ENCODE measurements at regions not wholly inside any gene's neighbourhood (a gene's known extent, or its start where the extent isn't known, plus 50 kb on each side); places are given as distances from the start of the nearest gene placed in this dataset.
"Not testable (repeated sequence)": the region's sequence is repeated elsewhere in the genome, so short reads cannot be mapped to it uniquely, and the experiment has no call there.

GRCh38 chr14:56452940-56453339, 126.7 kb upstream of the TMEM260 start:
- no peak for DNase-seq
- ChIA-PET CTCF (interaction anchor here (1.4 kb wide), 1 partner anchor 21 kb away, joined by 3 read pairs; no protein-coding TSS in a partner anchor), POLR2A (no interaction called here)
- Mint-ChIP-seq H3K9me3 (no peaks in the 10 kb centered on the region), H3K27me3 (peaks cover 17% of the 10 kb centered on the region), H3K4me3 (no peak overlapping the region), H3K36me3 (ENCODE audit: low read depth) (no peaks in the 10 kb centered on the region), H3K27ac (no peak overlapping the region), H3K4me1 (no peaks in the 10 kb centered on the region)

GRCh38 chr14:56454680-56455079, 124.9 kb upstream of the TMEM260 start:
- DNase-seq; POLR2A ChIA-PET; H3K36me3 Mint-ChIP-seq (ENCODE audit: low read depth); H3K4me3 Mint-ChIP-seq; H3K4me1 Mint-ChIP-seq; H3K9me3 Mint-ChIP-seq; H3K27ac Mint-ChIP-seq; CTCF ChIA-PET: not testable (repeated sequence)
- peaks cover 19% of the 10 kb centered on the region for H3K27me3 Mint-ChIP-seq

- no peak for DNase-seq
- Mint-ChIP-seq H3K4me1 (no peaks in the 10 kb centered on the region), H3K9me3 (no peaks in the 10 kb centered on the region), H3K27me3 (peaks cover 22% of the 10 kb centered on the region), H3K36me3 (ENCODE audit: low read depth) (no peaks in the 10 kb centered on the region), H3K27ac (no peak overlapping the region), H3K4me3 (no peak overlapping the region)
- ChIA-PET CTCF (no interaction called here), POLR2A (no interaction called here)
Observed at GRCh38 chr14:56460469-56460868, 119.1 kb upstream of the TMEM260 start.

GRCh38 chr14:56461276-56462275, 118.0 kb upstream of the TMEM260 start:
- H3K9me3 Mint-ChIP-seq = no peaks in the 10 kb centered on the region
- POLR2A ChIA-PET = interaction anchor here (0.6 kb wide), 1 partner anchor 78 kb away, joined by 3 read pairs; no protein-coding TSS in a partner anchor
- H3K36me3 Mint-ChIP-seq (ENCODE audit: low read depth) = no peaks in the 10 kb centered on the region
- CTCF ChIA-PET = no interaction called here
- H3K4me3 Mint-ChIP-seq = no peak overlapping the region
- H3K27ac Mint-ChIP-seq = no peak overlapping the region
- DNase-seq = no peak
- peaks cover 19% of the 10 kb centered on the region for H3K27me3 Mint-ChIP-seq
- H3K4me1 Mint-ChIP-seq = no peaks in the 10 kb centered on the region

- ChIA-PET CTCF (interaction anchor here (0.7 to 1.1 kb wide), 2 partner anchors 11 to 13 kb away, joined by 3 read pairs; no protein-coding TSS in a partner anchor), POLR2A (no interaction called here)
- H3K4me1 Mint-ChIP-seq = no peaks in the 10 kb centered on the region
- no peak overlapping the region for H3K27ac Mint-ChIP-seq
- H3K9me3 Mint-ChIP-seq = no peaks in the 10 kb centered on the region
- H3K4me3 Mint-ChIP-seq = no peak overlapping the region
- no peak for DNase-seq
- peaks cover 25% of the 10 kb centered on the region for H3K27me3 Mint-ChIP-seq
- H3K36me3 Mint-ChIP-seq (ENCODE audit: low read depth) = no peaks in the 10 kb centered on the region
Observed at GRCh38 chr14:56463271-56463890, 116.2 kb upstream of the TMEM260 start.

- H3K27me3 Mint-ChIP-seq = peaks cover 24% of the 10 kb centered on the region
- ChIA-PET POLR2A (no interaction called here), CTCF (no interaction called here)
- H3K9me3 Mint-ChIP-seq = no peaks in the 10 kb centered on the region
- H3K27ac Mint-ChIP-seq = no peak overlapping the region
- no peak overlapping the region for H3K4me3 Mint-ChIP-seq
- DNase-seq = no peak
- H3K4me1 Mint-ChIP-seq = no peaks in the 10 kb centered on the region
- H3K36me3 Mint-ChIP-seq (ENCODE audit: low read depth) = no peaks in the 10 kb centered on the region
Observed at GRCh38 chr14:56471056-56471455, 108.5 kb upstream of the TMEM260 start.

- peak; percentile 10 for DNase-seq
- H3K9me3 Mint-ChIP-seq = no peaks in the 10 kb centered on the region
- H3K27ac Mint-ChIP-seq = no peak overlapping the region
- peaks cover 16% of the 10 kb centered on the region for H3K27me3 Mint-ChIP-seq
- POLR2A ChIA-PET = no interaction called here
- no peaks in the 10 kb centered on the region for H3K36me3 Mint-ChIP-seq (ENCODE audit: low read depth)
- CTCF ChIA-PET = interaction anchor here (0.6 to 1.8 kb wide), 9 partner anchors 9 to 1028 kb away, joined by 3 to 5 read pairs (median 3); no protein-coding TSS in a partner anchor
- H3K4me3 Mint-ChIP-seq = no peak overlapping the region
- no peaks in the 10 kb centered on the region for H3K4me1 Mint-ChIP-seq
Observed at GRCh38 chr14:56474419-56475022, 105.1 kb upstream of the TMEM260 start.

GRCh38 chr14:56482310-56482911, 97.2 kb upstream of the TMEM260 start:
- CTCF ChIA-PET = no interaction called here
- POLR2A ChIA-PET = no interaction called here
- H3K9me3 Mint-ChIP-seq = no peaks in the 10 kb centered on the region
- no peak overlapping the region for H3K4me3 Mint-ChIP-seq
- H3K4me1 Mint-ChIP-seq = no peaks in the 10 kb centered on the region
- peaks cover 12% of the 10 kb centered on the region for H3K27me3 Mint-ChIP-seq
- DNase-seq = no peak
- no peaks in the 10 kb centered on the region for H3K36me3 Mint-ChIP-seq (ENCODE audit: low read depth)
- H3K27ac Mint-ChIP-seq = no peak overlapping the region

- DNase-seq = no peak
- Mint-ChIP-seq H3K27ac (no peak overlapping the region), H3K27me3 (no peaks in the 10 kb centered on the region), H3K4me1 (peaks cover 4% of the 10 kb centered on the region), H3K9me3 (no peaks in the 10 kb centered on the region), H3K36me3 (ENCODE audit: low read depth) (no peaks in the 10 kb centered on the region), H3K4me3 (no peak overlapping the region)
- ChIA-PET CTCF (interaction anchor here (0.7 kb wide), 1 partner anchor 14 kb away, joined by 3 read pairs; no protein-coding TSS in a partner anchor), POLR2A (no interaction called here)
Observed at GRCh38 chr14:56487090-56487667, 92.4 kb upstream of the TMEM260 start.

- H3K27ac Mint-ChIP-seq = no peak overlapping the region
- ChIA-PET POLR2A (no interaction called here), CTCF (no interaction called here)
- no peak for DNase-seq
- no peaks in the 10 kb centered on the region for H3K27me3 Mint-ChIP-seq
- no peaks in the 10 kb centered on the region for H3K9me3 Mint-ChIP-seq
- H3K4me3 Mint-ChIP-seq = no peak overlapping the region
- H3K4me1 Mint-ChIP-seq = peaks cover 4% of the 10 kb centered on the region
- no peaks in the 10 kb centered on the region for H3K36me3 Mint-ChIP-seq (ENCODE audit: low read depth)
Observed at GRCh38 chr14:56487761-56488160, 91.8 kb upstream of the TMEM260 start.

- H3K27ac Mint-ChIP-seq = no peak overlapping the region
- no peak overlapping the region for H3K4me3 Mint-ChIP-seq
- no peaks in the 10 kb centered on the region for H3K36me3 Mint-ChIP-seq (ENCODE audit: low read depth)
- H3K9me3 Mint-ChIP-seq = no peaks in the 10 kb centered on the region
- CTCF ChIA-PET = interaction anchor here (0.8 kb wide), 1 partner anchor 11 kb away, joined by 4 read pairs; no protein-coding TSS in a partner anchor
- DNase-seq = no peak
- POLR2A ChIA-PET = no interaction called here
- peaks cover 4% of the 10 kb centered on the region for H3K4me1 Mint-ChIP-seq
- H3K27me3 Mint-ChIP-seq = no peaks in the 10 kb centered on the region
Observed at GRCh38 chr14:56488306-56488705, 91.3 kb upstream of the TMEM260 start.

- no peaks in the 10 kb centered on the region for H3K27me3 Mint-ChIP-seq
- H3K36me3 Mint-ChIP-seq (ENCODE audit: low read depth) = no peaks in the 10 kb centered on the region
- peak; percentile 19 for DNase-seq
- POLR2A ChIA-PET = no interaction called here
- H3K9me3 Mint-ChIP-seq = no peaks in the 10 kb centered on the region
- H3K4me3 Mint-ChIP-seq = no peak overlapping the region
- CTCF ChIA-PET = interaction anchor here (0.6 to 1.1 kb wide), 4 partner anchors 73 to 825 kb away, joined by 3 read pairs; no protein-coding TSS in a partner anchor
- peaks cover 4% of the 10 kb centered on the region for H3K4me1 Mint-ChIP-seq
- no peak overlapping the region for H3K27ac Mint-ChIP-seq
Observed at GRCh38 chr14:56490379-56490778, 89.2 kb upstream of the TMEM260 start.
